ENCODE measurements at regions not wholly inside any gene's neighbourhood (a gene's known extent, or its start where the extent isn't known, plus 50 kb on each side); places are given as distances from the start of the nearest gene placed in this dataset.

GRCh38 chr1:63173161-63173560 is 149.2 kb upstream of the FOXD3 start:
- no peak for TF ChIP-seq EZH2phosphoT487 (IDR thresholded peaks at IDR 0.05; ENCODE audit: low read depth)
- TF ChIP-seq, protein P1, sequence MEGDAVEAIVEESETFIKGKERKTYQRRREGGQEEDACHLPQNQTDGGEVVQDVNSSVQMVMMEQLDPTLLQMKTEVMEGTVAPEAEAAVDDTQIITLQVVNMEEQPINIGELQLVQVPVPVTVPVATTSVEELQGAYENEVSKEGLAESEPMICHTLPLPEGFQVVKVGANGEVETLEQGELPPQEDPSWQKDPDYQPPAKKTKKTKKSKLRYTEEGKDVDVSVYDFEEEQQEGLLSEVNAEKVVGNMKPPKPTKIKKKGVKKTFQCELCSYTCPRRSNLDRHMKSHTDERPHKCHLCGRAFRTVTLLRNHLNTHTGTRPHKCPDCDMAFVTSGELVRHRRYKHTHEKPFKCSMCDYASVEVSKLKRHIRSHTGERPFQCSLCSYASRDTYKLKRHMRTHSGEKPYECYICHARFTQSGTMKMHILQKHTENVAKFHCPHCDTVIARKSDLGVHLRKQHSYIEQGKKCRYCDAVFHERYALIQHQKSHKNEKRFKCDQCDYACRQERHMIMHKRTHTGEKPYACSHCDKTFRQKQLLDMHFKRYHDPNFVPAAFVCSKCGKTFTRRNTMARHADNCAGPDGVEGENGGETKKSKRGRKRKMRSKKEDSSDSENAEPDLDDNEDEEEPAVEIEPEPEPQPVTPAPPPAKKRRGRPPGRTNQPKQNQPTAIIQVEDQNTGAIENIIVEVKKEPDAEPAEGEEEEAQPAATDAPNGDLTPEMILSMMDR (IDR thresholded peaks at IDR 0.05; ENCODE audit: low read depth, low read length) = no peak
